Kidney (tissue), 13 donors: ENCODE measurements at regions not wholly inside any gene's neighbourhood (a gene's known extent, or its start where the extent isn't known, plus 50 kb on each side); places are given as distances from the start of the nearest gene placed in this dataset.

Source experiments
- DNase-seq, 5 donors: peaks; one replicate each; pipeline ENCODE4 v3.0.0-alpha.2; 2013 to 2020
- FAIRE-seq: peaks from 2 replicates; lab custom pipeline; 2012; peaks lifted over from hg19 to GRCh38; lab: Jason Lieb, UNC
- H3K27ac ChIP-seq, 2 donors: one replicate each; pipeline ENCODE4 v1.7.0; 2013; ENCODE audit warnings: low read depth in 2 of 2, low read length in 2 of 2, inconsistent platforms in 1 of 2
- H3K27me3 ChIP-seq: one replicate; pipeline ENCODE4 v1.7.1; 2013; ENCODE audit warnings: low read length, inconsistent platforms; ENCODE audit not compliant: control insufficient read depth, insufficient read depth
- H3K36me3 ChIP-seq, 3 donors: one replicate each; pipeline versions ENCODE4 v1.7.0 to v1.7.1; 2013; ENCODE audit warnings: low read length in 3 of 3, control low read depth in 1 of 3, inconsistent platforms in 1 of 3; ENCODE audit not compliant: insufficient read depth in 3 of 3, control insufficient read depth in 2 of 3
- H3K4me1 ChIP-seq, 3 donors: one replicate each; pipeline versions ENCODE4 v1.7.0 to v1.7.1; 2013; ENCODE audit warnings: low read length in 3 of 3, inconsistent platforms in 1 of 3, low read depth in 1 of 3; ENCODE audit not compliant: control insufficient read depth in 2 of 3, insufficient read depth in 2 of 3
- H3K4me3 ChIP-seq, 3 donors: one replicate each; pipeline versions ENCODE4 v1.7.0 to v1.8.1; 2013; ENCODE audit warnings: low read length in 3 of 3, control low read depth in 1 of 3, inconsistent platforms in 1 of 3
- H3K9ac ChIP-seq, 3 donors: one replicate each; pipeline versions ENCODE4 v1.7.0 to v1.7.1; 2013; ENCODE audit warnings: low read length in 3 of 3, control low read depth in 1 of 3, inconsistent platforms in 1 of 3
- H3K9me3 ChIP-seq, 3 donors: one replicate each; pipeline versions ENCODE4 v1.7.0 to v1.7.1; 2013; ENCODE audit warnings: low read length in 3 of 3, control low read depth in 1 of 3, inconsistent platforms in 1 of 3; ENCODE audit not compliant: control insufficient read depth in 2 of 3, insufficient read depth in 1 of 3
- CTCF ChIP-seq: IDR thresholded peaks from 3 replicates; pipeline ENCODE4 v1.5.1; 2012; ENCODE audit warnings: mild to moderate bottlenecking, moderate library complexity, borderline replicate concordance; ENCODE audit not compliant: insufficient read depth; ENCODE audit errors: extremely low read depth
- intact Hi-C: fragments of 100-400 bp; cut with DNase I; formaldehyde crosslinking; loops from one replicate; pipeline ENCODE4 v1.11.1; 2022
- donor health status: control.
- donor health status: control.
- donor health status: control.
- donor health status: control.
- donor health status: control.
- donor health status: DM: yes; HTN: yes; CAD: no.
- donor health status: Normal renal cell carcinoma (clear cell type).

- H3K27ac ChIP-seq = no peak overlapping the region
- H3K4me1 ChIP-seq = no peaks in the 10 kb centered on the region
- H3K9ac ChIP-seq = no peak overlapping the region
- H3K4me3 ChIP-seq = no peak overlapping the region
- FAIRE-seq (no peak), DNase-seq (no peak)
- no peak for TF ChIP-seq CTCF
- H3K9me3 ChIP-seq = peaks cover 0 to 3% (median 0%) of the 10 kb centered on the region in 3 donors
- intact Hi-C loops = no loop called here
- H3K27me3 ChIP-seq = no peaks in the 10 kb centered on the region
- H3K36me3 ChIP-seq = no peaks in the 10 kb centered on the region
Observed at GRCh38 chr13:38213314-38213713, 136.3 kb upstream of the UFM1 start.

GRCh38 chr13:38210928-38211596 is 138.6 kb upstream of the UFM1 start:
- Histone ChIP-seq H3K9me3 (peaks cover 0 to 3% (median 0%) of the 10 kb centered on the region in 3 donors), H3K4me3 (no peak overlapping the region), H3K36me3 (no peaks in the 10 kb centered on the region), H3K9ac (no peak overlapping the region), H3K27me3 (no peaks in the 10 kb centered on the region), H3K4me1 (no peaks in the 10 kb centered on the region), H3K27ac (no peak overlapping the region)
- intact Hi-C loops = no loop called here
- FAIRE-seq (no peak), DNase-seq (no peak)
- TF ChIP-seq CTCF = no peak

- no peak for TF ChIP-seq CTCF
- intact Hi-C loops = no loop called here
- no peaks in the 10 kb centered on the region for H3K36me3 ChIP-seq
- no peak overlapping the region for H3K9ac ChIP-seq
- H3K9me3 ChIP-seq = no peaks in the 10 kb centered on the region
- H3K4me1 ChIP-seq = no peaks in the 10 kb centered on the region
- no peaks in the 10 kb centered on the region for H3K27me3 ChIP-seq
- FAIRE-seq (no peak), DNase-seq (no peak)
- no peak overlapping the region for H3K4me3 ChIP-seq
- H3K27ac ChIP-seq = no peak overlapping the region
Observed at GRCh38 chr13:38204556-38204955, 145.1 kb upstream of the UFM1 start.

GRCh38 chr13:38202740-38203139 is 146.9 kb upstream of the UFM1 start:
- DNase-seq (no peak), FAIRE-seq (no peak)
- TF ChIP-seq CTCF = no peak
- intact Hi-C loops = no loop called here
- H3K36me3 ChIP-seq = no peaks in the 10 kb centered on the region
- H3K4me3 ChIP-seq = no peak overlapping the region
- H3K27ac ChIP-seq = no peak overlapping the region
- no peaks in the 10 kb centered on the region for H3K4me1 ChIP-seq
- no peak overlapping the region for H3K9ac ChIP-seq
- H3K9me3 ChIP-seq = no peaks in the 10 kb centered on the region
- no peaks in the 10 kb centered on the region for H3K27me3 ChIP-seq
